OCI-LY1 (cell line): ENCODE measurements at regions not wholly inside any gene's neighbourhood (a gene's known extent, or its start where the extent isn't known, plus 50 kb on each side); places are given as distances from the start of the nearest gene placed in this dataset.

ENCODE experiments used
- EZH2 ChIP-seq: fragments of 200-600 bp; sonication (generic), shearing (Covaris generic); IDR thresholded peaks from 2 replicates; pipeline ENCODE4 v1.8.0; 2017; ENCODE audit warnings: borderline replicate concordance, mixed run types, mild to moderate bottlenecking, antibody characterized with exemption, low read length, moderate library complexity, mixed read lengths
- TF ChIP-seq, protein P1 (sequence below): fragments of 200-600 bp; sonication (generic), shearing (Covaris generic); IDR thresholded peaks from 2 replicates; pipeline ENCODE4 v1.5.1; 2017; ENCODE audit warnings: mild to moderate bottlenecking, antibody characterized with exemption, low read length, moderate library complexity, mixed read lengths

DNA sequence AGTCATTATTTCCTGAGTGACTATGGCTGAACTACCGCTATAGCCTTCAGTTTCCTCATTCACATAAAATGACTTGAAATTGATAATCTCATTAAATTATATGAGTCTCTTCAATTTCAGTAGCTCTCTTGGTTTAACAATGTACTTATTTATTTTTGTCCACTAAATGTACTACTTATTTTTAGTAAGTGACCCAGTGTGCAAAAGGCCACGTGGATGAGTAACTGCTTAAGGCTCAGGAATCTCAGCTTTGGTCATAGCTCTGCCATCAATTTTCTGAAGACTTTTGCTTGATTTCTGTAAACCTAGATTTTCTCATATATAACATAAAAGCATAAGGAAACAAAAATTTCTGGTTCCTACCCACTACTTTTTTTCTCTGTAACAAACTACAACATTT is 1132.9 kb upstream of the CDH8 start:
- TF ChIP-seq, protein P1, sequence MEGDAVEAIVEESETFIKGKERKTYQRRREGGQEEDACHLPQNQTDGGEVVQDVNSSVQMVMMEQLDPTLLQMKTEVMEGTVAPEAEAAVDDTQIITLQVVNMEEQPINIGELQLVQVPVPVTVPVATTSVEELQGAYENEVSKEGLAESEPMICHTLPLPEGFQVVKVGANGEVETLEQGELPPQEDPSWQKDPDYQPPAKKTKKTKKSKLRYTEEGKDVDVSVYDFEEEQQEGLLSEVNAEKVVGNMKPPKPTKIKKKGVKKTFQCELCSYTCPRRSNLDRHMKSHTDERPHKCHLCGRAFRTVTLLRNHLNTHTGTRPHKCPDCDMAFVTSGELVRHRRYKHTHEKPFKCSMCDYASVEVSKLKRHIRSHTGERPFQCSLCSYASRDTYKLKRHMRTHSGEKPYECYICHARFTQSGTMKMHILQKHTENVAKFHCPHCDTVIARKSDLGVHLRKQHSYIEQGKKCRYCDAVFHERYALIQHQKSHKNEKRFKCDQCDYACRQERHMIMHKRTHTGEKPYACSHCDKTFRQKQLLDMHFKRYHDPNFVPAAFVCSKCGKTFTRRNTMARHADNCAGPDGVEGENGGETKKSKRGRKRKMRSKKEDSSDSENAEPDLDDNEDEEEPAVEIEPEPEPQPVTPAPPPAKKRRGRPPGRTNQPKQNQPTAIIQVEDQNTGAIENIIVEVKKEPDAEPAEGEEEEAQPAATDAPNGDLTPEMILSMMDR: no peak
- no peak for TF ChIP-seq EZH2
